KMS-11 (cell line): ENCODE measurements at regions not wholly inside any gene's neighbourhood (a gene's known extent, or its start where the extent isn't known, plus 50 kb on each side); places are given as distances from the start of the nearest gene placed in this dataset.

Source experiments
- H2AFZ ChIP-seq: fragments of 200-600 bp; sonication (generic); 2 replicates; pipeline ENCODE4 v1.6.1; 2016; ENCODE audit warnings: antibody characterized with exemption, mixed run types, low read depth
- H3K27ac ChIP-seq: fragments of 200-600 bp; sonication (generic); 2 replicates; pipeline ENCODE4 v1.6.1; 2016; ENCODE audit warnings: mild to moderate bottlenecking, mixed run types
- H3K27me3 ChIP-seq: fragments of 200-600 bp; sonication (generic); 2 replicates; pipeline ENCODE4 v1.6.1; 2017; ENCODE audit warnings: mild to moderate bottlenecking, low read depth, mixed run types, moderate library complexity; ENCODE audit not compliant: insufficient read depth
- H3K36me3 ChIP-seq: fragments of 200-600 bp; sonication (generic); 2 replicates; pipeline ENCODE4 v1.6.1; 2017; ENCODE audit warnings: mild to moderate bottlenecking, mixed run types; ENCODE audit not compliant: insufficient read depth
- H3K4me1 ChIP-seq: fragments of 200-600 bp; sonication (generic); 2 replicates; pipeline ENCODE4 v1.6.1; 2016; ENCODE audit warnings: mild to moderate bottlenecking, low read depth, mixed run types; ENCODE audit not compliant: poor library complexity, severe bottlenecking
- H3K4me2 ChIP-seq: fragments of 200-600 bp; sonication (generic); 2 replicates; pipeline ENCODE4 v1.7.0; 2016; ENCODE audit warnings: mild to moderate bottlenecking, mixed run types
- H3K4me3 ChIP-seq: fragments of 200-600 bp; sonication (generic); IDR thresholded peaks from 2 replicates; pipeline ENCODE4 v1.6.1; 2017; ENCODE audit warnings: low read depth, low read length, mixed read lengths; ENCODE audit not compliant: insufficient read depth
- H3K79me2 ChIP-seq: fragments of 200-600 bp; sonication (generic); 2 replicates; pipeline ENCODE4 v1.6.1; 2016; ENCODE audit warnings: low read depth, mixed run types; ENCODE audit not compliant: insufficient read depth
- H3K9ac ChIP-seq: fragments of 200-600 bp; sonication (generic); 2 replicates; pipeline ENCODE4 v1.6.1; 2016; ENCODE audit warnings: mild to moderate bottlenecking, mixed run types
- H4K20me1 ChIP-seq: fragments of 200-600 bp; sonication (generic); 2 replicates; pipeline ENCODE4 v1.6.1; 2016; ENCODE audit warnings: mild to moderate bottlenecking, mixed run types; ENCODE audit not compliant: insufficient read depth
- TF ChIP-seq, protein P1 (sequence below): fragments of 200-600 bp; sonication (generic); conservative IDR thresholded peaks from 2 replicates; pipeline ENCODE4 v1.6.1; 2017; ENCODE audit warnings: low read depth, mild to moderate bottlenecking, antibody characterized with exemption, low read length, moderate library complexity, mixed read lengths

DNA sequence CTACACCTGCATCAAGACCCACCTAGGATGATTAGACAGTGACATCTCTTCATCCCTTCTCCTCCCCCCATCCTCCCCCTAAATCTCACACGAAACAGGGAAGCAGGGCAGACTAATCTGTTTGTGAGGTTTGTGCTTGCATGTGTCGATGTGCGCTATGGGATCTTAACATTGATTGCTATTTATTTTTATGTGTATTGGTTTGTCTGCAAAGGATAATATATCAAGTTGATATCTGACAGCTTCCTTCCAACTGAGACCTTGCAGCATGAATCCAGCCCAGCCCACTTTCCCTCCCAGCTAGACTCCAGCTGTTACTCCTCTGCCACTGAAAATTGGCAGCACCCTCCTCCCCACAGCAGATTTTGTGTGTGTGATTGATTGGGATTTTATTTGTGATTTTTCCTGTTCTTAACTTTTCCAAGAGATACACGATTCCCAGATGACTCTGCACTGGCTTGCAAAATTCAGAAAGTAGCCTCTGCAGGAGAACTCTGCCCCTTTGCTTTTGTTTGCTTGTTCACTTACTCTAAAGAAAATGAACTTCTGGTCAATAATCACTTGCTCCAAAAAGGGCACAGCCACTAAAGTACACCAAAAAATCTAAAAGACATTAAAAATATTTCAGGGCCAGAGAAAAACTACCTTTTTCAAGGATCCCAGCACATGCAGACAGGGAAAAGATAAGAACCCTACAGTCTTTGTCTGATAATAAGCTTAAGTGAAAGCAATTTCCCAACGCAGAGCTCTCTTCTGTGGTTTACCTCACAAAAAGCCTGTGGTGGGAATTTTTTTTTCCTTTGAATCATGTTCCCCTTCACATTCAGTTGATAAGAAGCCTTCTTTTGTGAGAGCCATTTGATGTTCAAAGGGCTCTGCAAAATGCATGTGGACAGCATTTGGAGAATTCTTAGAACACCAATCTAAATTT, 222.1 kb downstream of the RPS29 start:
- H3K4me3 ChIP-seq: no peak overlapping the region
- H3K27me3 ChIP-seq: no peaks in the 10 kb centered on the region
- TF ChIP-seq, protein P1, sequence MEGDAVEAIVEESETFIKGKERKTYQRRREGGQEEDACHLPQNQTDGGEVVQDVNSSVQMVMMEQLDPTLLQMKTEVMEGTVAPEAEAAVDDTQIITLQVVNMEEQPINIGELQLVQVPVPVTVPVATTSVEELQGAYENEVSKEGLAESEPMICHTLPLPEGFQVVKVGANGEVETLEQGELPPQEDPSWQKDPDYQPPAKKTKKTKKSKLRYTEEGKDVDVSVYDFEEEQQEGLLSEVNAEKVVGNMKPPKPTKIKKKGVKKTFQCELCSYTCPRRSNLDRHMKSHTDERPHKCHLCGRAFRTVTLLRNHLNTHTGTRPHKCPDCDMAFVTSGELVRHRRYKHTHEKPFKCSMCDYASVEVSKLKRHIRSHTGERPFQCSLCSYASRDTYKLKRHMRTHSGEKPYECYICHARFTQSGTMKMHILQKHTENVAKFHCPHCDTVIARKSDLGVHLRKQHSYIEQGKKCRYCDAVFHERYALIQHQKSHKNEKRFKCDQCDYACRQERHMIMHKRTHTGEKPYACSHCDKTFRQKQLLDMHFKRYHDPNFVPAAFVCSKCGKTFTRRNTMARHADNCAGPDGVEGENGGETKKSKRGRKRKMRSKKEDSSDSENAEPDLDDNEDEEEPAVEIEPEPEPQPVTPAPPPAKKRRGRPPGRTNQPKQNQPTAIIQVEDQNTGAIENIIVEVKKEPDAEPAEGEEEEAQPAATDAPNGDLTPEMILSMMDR: no peak
- no peak overlapping the region for H3K9ac ChIP-seq
- H3K36me3 ChIP-seq: no peaks in the 10 kb centered on the region
- no peak overlapping the region for H2AFZ ChIP-seq
- no peaks in the 10 kb centered on the region for H3K4me1 ChIP-seq
- no peaks in the 10 kb centered on the region for H4K20me1 ChIP-seq
- no peak overlapping the region for H3K4me2 ChIP-seq
- no peaks in the 10 kb centered on the region for H3K79me2 ChIP-seq
- H3K27ac ChIP-seq: no peak overlapping the region

DNA sequence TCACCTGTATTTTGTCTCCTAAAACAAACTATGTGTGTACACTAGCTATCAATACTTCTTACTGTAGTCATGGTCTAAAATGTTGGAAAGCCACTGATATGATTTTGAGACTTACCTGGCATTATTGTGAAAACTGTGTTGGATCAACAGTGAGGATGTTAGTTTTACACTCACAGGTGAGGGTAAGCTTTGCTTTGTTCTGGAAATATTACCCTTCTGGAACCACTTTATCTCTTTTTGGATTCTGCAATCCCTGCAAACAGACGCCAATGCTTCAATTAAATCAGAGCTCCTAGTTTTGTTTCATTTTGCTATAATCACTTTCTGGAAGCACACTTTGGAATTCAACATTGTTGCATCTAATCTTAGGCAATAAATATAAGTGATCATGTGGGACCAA, 223.3 kb downstream of the RPS29 start:
- H3K4me3 ChIP-seq: no peak overlapping the region
- no peaks in the 10 kb centered on the region for H3K79me2 ChIP-seq
- H3K27me3 ChIP-seq: no peaks in the 10 kb centered on the region
- H4K20me1 ChIP-seq: no peaks in the 10 kb centered on the region
- no peak overlapping the region for H3K4me2 ChIP-seq
- H3K27ac ChIP-seq: no peak overlapping the region
- no peaks in the 10 kb centered on the region for H3K4me1 ChIP-seq
- no peaks in the 10 kb centered on the region for H3K36me3 ChIP-seq
- H2AFZ ChIP-seq: no peak overlapping the region
- TF ChIP-seq, protein P1: no peak
- no peak overlapping the region for H3K9ac ChIP-seq

DNA sequence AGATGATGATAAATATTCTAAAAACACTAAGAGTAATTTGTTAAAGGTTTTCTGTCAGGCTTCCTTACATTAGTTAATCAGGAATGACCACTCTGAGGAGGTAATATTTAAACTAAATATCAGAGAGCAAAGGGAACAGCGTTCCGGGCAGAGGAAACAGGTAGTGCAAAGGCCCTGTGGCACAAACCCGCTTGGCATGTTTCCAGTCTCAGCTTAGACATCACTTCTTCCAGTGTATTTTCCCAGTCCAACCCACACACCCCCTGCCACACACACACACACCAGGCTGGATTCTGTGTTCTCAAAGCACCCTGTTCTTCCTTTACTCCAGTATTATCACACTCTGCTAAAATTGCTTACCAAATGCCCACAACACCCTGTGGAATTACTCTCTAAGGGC, 247.1 kb downstream of the RPS29 start:
- H3K4me2 ChIP-seq: no peak overlapping the region
- no peaks in the 10 kb centered on the region for H3K4me1 ChIP-seq
- H3K27ac ChIP-seq: no peak overlapping the region
- no peaks in the 10 kb centered on the region for H3K36me3 ChIP-seq
- H3K4me3 ChIP-seq: no peak overlapping the region
- H4K20me1 ChIP-seq: no peaks in the 10 kb centered on the region
- H2AFZ ChIP-seq: no peak overlapping the region
- H3K79me2 ChIP-seq: no peaks in the 10 kb centered on the region
- H3K9ac ChIP-seq: no peak overlapping the region
- no peaks in the 10 kb centered on the region for H3K27me3 ChIP-seq
- TF ChIP-seq, protein P1: no peak

DNA sequence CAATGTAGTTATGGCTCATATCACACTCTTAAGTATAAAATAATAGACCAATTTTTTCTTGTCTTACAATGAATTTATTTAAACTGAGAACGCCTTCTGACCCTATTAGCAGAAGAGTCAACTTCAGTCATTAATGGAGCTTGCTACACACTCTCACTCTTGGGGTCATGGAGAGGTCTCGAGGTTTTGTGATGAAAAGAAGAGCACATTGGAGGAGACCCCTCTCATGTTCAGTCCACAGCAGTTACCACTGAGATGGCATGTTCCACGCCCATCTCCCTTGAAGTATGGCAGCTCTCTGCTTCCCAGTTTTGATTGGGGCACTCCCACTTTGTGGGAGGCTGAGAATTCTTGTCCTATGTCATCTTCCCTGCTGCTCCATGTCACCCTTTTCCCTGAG, 266.4 kb downstream of the RPS29 start:
- no peaks in the 10 kb centered on the region for H4K20me1 ChIP-seq
- H3K4me2 ChIP-seq: no peak overlapping the region
- no peaks in the 10 kb centered on the region for H3K36me3 ChIP-seq
- TF ChIP-seq, protein P1: no peak
- no peak overlapping the region for H3K9ac ChIP-seq
- no peaks in the 10 kb centered on the region for H3K4me1 ChIP-seq
- H3K27ac ChIP-seq: no peak overlapping the region
- H3K79me2 ChIP-seq: no peaks in the 10 kb centered on the region
- no peaks in the 10 kb centered on the region for H3K27me3 ChIP-seq
- H2AFZ ChIP-seq: no peak overlapping the region
- H3K4me3 ChIP-seq: no peak overlapping the region
